Heart left ventricle (tissue), 16 donors: ENCODE measurements at regions not wholly inside any gene's neighbourhood (a gene's known extent, or its start where the extent isn't known, plus 50 kb on each side); places are given as distances from the start of the nearest gene placed in this dataset.
"Not testable (repeated sequence)": the region's sequence is repeated elsewhere in the genome, so short reads cannot be mapped to it uniquely, and the experiment has no call there.

Source experiments
- ATAC-seq, 4 donors: fragments of 200-7000 bp; cut with Tn5 transposase; one replicate each; pipeline ENCODE4 v1.9.1; 2020 to 2022; ENCODE audit warnings: moderate library complexity in 4 of 4, mild to moderate bottlenecking in 3 of 4, moderate number of reproducible peaks in 1 of 4
- DNase-seq, 5 donors: peaks; one replicate each; pipeline ENCODE4 v3.0.0-alpha.2; 2020
- H3K27ac ChIP-seq, 12 donors: fragments of 200-600 bp; sonication (generic) in 4 of 12; one replicate each; pipeline versions ENCODE4 v1.5.0 to v1.8.0; 2016 to 2022; ENCODE audit warnings: mild to moderate bottlenecking in 2 of 12
- H3K27me3 ChIP-seq, 9 donors: fragments of 200-600 bp; sonication (generic) in 2 of 9; one replicate each; pipeline versions ENCODE4 v1.5.1 to v1.8.0; 2016 to 2022; ENCODE audit warnings: mild to moderate bottlenecking in 3 of 9
- H3K36me3 ChIP-seq, 9 donors: fragments of 200-600 bp; sonication (generic) in 2 of 9; one replicate each; pipeline versions ENCODE4 v1.5.0 to v1.8.0; 2018 to 2022; ENCODE audit warnings: mild to moderate bottlenecking in 2 of 9
- H3K4me1 ChIP-seq, 12 donors: fragments of 200-600 bp; sonication (generic) in 4 of 12; one replicate each; pipeline versions ENCODE4 v1.5.0 to v1.8.0; 2016 to 2022; ENCODE audit warnings: mild to moderate bottlenecking in 3 of 12
- H3K4me3 ChIP-seq, 12 donors: fragments of 200-600 bp; sonication (generic) in 4 of 12; one replicate each; pipeline versions ENCODE4 v1.5.0 to v1.8.0; 2017 to 2022; ENCODE audit warnings: mild to moderate bottlenecking in 9 of 12, moderate library complexity in 4 of 12
- H3K9me3 ChIP-seq, 12 donors: fragments of 200-600 bp; sonication (generic) in 4 of 12; one replicate each; pipeline versions ENCODE4 v1.5.0 to v1.8.0; 2016 to 2022; ENCODE audit warnings: mild to moderate bottlenecking in 1 of 12
- CTCF ChIP-seq, 12 donors: fragments of 200-600 bp; sonication (generic) in 4 of 12; IDR thresholded peaks; one replicate each; pipeline versions ENCODE4 v1.5.0 to v1.8.0; 2018 to 2022; ENCODE audit warnings: antibody characterized with exemption in 12 of 12, mild to moderate bottlenecking in 5 of 12
- POLR2A ChIP-seq, 2 donors: fragments of 450-650 bp; IDR thresholded peaks; one replicate each; pipeline ENCODE4 v1.6.1; 2017; ENCODE audit warnings: antibody characterized with exemption in 2 of 2, mild to moderate bottlenecking in 2 of 2, moderate library complexity in 2 of 2
- WGBS, 4 donors: extraction: QIAGEN DNeasy Blood & Tissue Kit in 2 of 4; methylation state at CpG; one replicate each; pipeline versions ENCODE4 v1.1.5 to v1.1.7; 2013 to 2018; 5-methylcytosine and 5-hydroxymethylcytosine counted together
- intact Hi-C, 10 donors: fragments of 100-400 bp; cut with DNase I; formaldehyde crosslinking; loops; one replicate each; pipeline versions ENCODE4 v1.11.1 to v1.14.2; 2022
- donor health status: ischemic (EF 13 %, LVEDD 7.1; RV severe dilation, severe dysfunction).
- donor health status: healthy with polysubstance abuse.
- donor health status: DM: no; HTN: yes; CAD: no.
- donor health status: DM: no; HTN: no; CAD: no.
- donor health status: ischemic (EF 25% LVEDD 6.9; RV normal size, moderate dysfunction).
- donor health status: ischemic (EF 25% LVEDD 5.7; RV mildly dilated, moderate dysfunction).
- donor health status: healthy.
- donor health status: DM: yes; HTN: yes; CAD: no.
- donor health status: ischemic (EF 35%, LVEDD 5.7; RV mildly dilated, moderate dysfunction).
- donor health status: nonischemic (EF 11% LVEDD 7.7; RV severe dilation, severe dysfunction).
- donor health status: DM: yes; HTN: yes; CAD: no.
- donor health status: PGD.
- donor health status: ischemic (EF 29% LVEDD 5.4; RV normal size, mild dysfunction).
- donor health status: nonischemic (EF 23%, LVEDD 6.1; RV moderate dilation, normal function).

GRCh38 chr11:69221086-69221485 lies 65.4 kb downstream of the SMIM38 start:
- intact Hi-C loops = no loop called here
- WGBS, 4 donors = 94 to 98% (median 95%) methylated on average over 4 of the region's 4 CpGs

GRCh38 chr11:69221636-69222035 lies 65.9 kb downstream of the SMIM38 start:
- H3K4me3 ChIP-seq, H3K27me3 ChIP-seq, intact Hi-C loops, ATAC-seq, H3K4me1 ChIP-seq, H3K27ac ChIP-seq, H3K36me3 ChIP-seq: not testable (repeated sequence)
- DNase-seq = peak in 2 of 5 donors; percentile 1
- H3K9me3 ChIP-seq = peaks cover 0 to 16% (median 0%) of the 10 kb centered on the region in 12 donors
- 87 to 93% (median 90%) methylated on average over 8 of the region's 8 CpGs for WGBS, 4 donors

More at GRCh38 chr11:69221086-69221485, 65.4 kb downstream of the SMIM38 start:
- H3K27me3 ChIP-seq = no peaks in the 10 kb centered on the region
- H3K27ac ChIP-seq = no peak overlapping the region
- H3K36me3 ChIP-seq = no peaks in the 10 kb centered on the region
- DNase-seq (peak in 2 of 5 donors; percentile 0 to 5), ATAC-seq (no peak)
- H3K9me3 ChIP-seq = peaks cover 0 to 12% (median 0%) of the 10 kb centered on the region in 12 donors
- H3K4me3 ChIP-seq = no peak overlapping the region
- peaks cover 0 to 7% (median 0%) of the 10 kb centered on the region in 12 donors for H3K4me1 ChIP-seq
- TF ChIP-seq POLR2A (IDR thresholded peaks at IDR 0.05) (no peak), CTCF (IDR thresholded peaks at IDR 0.05) (no peak)

- peaks cover 0 to 19% (median 0%) of the 10 kb centered on the region in 12 donors for H3K9me3 ChIP-seq
- intact Hi-C loops = no loop called here
- no peak for TF ChIP-seq POLR2A (IDR thresholded peaks at IDR 0.05)
- no peak for TF ChIP-seq CTCF (IDR thresholded peaks at IDR 0.05)
- H3K27ac ChIP-seq = no peak overlapping the region
- no peak overlapping the region for H3K4me3 ChIP-seq
- no peaks in the 10 kb centered on the region for H3K36me3 ChIP-seq
- ATAC-seq = no peak
- H3K27me3 ChIP-seq = no peaks in the 10 kb centered on the region
- WGBS, 4 donors = 96 to 100% (median 99%) methylated on average over 1 of the region's 1 CpG
- no peaks in the 10 kb centered on the region for H3K4me1 ChIP-seq
- DNase-seq = peak in 2 of 5 donors; percentile 1 to 5
These were observed 66.7 kb upstream of the MYEOV start for GRCh38 chr11:69227271-69227670.

- intact Hi-C loops = no loop called here
- ATAC-seq = no peak
These were observed 64.4 kb upstream of the MYEOV start for GRCh38 chr11:69229511-69229910.

More at GRCh38 chr11:69229511-69229910, 64.4 kb upstream of the MYEOV start:
- TF ChIP-seq POLR2A (IDR thresholded peaks at IDR 0.05) (no peak), CTCF (IDR thresholded peaks at IDR 0.05) (no peak)
- H3K9me3 ChIP-seq = peaks cover 0 to 16% (median 0%) of the 10 kb centered on the region in 12 donors
- DNase-seq = peak in 1 of 5 donors; percentile 7
- H3K4me1 ChIP-seq = no peaks in the 10 kb centered on the region
- no peaks in the 10 kb centered on the region for H3K36me3 ChIP-seq
- no peaks in the 10 kb centered on the region for H3K27me3 ChIP-seq
- WGBS, 4 donors = 40 to 94% (median 93%) methylated on average over 1 to 4 of the region's 4 CpGs
- no peak overlapping the region for H3K27ac ChIP-seq
- no peak overlapping the region for H3K4me3 ChIP-seq
